CD4-positive, alpha-beta T cell treated with Interferon alpha-2 for 1 hour (primary cell): ENCODE measurements at regions not wholly inside any gene's neighbourhood (a gene's known extent, or its start where the extent isn't known, plus 50 kb on each side); places are given as distances from the start of the nearest gene placed in this dataset.
"Not testable (repeated sequence)": the region's sequence is repeated elsewhere in the genome, so short reads cannot be mapped to it uniquely, and the experiment has no call there.

Experiments
- DNase-seq, 2 donors: peaks; one replicate each; pipeline ENCODE4 v3.0.0-alpha.2; 2020 to 2022

DNA sequence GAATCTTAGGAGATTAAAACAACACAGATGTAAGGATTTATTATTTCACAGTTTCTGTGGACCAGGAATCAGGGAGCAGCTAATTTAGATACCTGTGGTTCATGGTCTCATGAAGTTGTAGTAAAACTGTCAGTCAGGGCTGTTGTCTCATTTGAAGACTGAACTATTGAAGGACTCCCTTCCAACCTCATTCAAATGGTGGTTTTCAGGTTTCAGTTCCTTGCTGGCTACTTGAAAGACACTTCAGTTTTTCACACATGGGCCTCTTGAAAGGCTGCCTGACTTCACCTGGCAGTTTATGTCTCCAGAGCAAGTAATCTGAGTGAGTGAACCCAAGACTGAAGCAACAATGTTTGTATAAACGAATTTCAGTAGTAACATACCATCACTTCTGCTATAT lies 915.9 kb downstream of the PLA2G4A start:
- DNase-seq: no peak

DNA sequence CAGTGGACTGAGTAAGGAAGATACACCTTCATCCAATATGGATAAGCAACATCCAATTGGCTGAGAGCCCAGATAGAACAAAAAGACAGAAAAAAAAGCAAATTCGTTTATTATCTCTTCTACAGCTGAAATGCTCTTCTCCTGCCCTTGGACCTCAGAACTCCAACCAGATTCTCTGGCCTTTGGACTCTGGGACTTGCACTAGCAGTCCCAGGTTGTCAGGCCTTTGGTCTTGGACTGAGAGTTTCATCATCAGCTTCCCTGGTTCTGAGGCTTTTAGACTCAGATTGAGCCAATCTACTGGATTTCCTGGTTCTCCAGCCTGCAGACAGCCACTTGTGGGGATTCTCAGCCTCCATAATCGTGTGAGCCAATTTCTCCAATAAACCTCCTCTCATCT lies 926.8 kb downstream of the PLA2G4A start:
- no peak for DNase-seq

DNA sequence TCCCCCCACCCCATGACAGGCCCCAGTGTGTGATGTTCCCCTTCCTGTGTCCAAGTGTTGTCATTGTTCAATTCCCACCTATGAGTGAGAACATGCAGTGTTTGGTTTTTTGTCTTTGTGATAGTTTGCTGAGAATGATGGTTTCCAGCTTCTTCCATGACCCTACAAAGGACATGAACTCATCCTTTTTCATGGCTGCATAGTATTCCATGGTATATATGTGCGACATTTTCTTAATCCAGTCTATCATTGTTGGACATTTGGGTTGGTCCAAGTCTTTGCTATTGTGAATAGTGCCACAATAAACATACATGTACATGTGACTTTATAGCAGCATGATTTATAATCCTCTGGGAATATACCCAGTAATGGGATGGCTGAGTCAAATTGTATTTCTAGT lies 927.9 kb downstream of the PLA2G4A start:
- DNase-seq: not testable (repeated sequence)

DNA sequence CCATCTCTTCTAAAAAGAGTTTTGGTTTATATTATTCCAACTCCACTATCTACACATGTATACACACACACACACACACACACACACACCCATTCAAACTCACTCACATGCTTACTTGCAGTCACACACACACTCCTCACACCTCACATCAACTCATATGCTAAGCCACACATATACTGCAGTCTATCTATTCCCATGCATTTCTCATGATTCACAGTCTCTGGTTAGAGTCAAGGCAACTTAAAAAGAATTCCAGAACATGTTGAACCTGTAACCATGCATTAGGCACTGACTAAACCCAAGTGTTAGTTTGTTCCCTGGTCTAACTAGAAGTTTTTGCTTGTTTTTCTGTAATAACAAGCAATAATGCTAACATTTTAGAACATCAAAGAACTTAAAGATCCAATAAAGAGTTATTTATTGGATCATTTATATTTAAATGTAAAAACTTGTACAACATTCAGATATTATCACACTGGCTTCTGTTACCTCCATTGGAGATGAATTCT lies 931.1 kb downstream of the PLA2G4A start:
- no peak for DNase-seq

DNA sequence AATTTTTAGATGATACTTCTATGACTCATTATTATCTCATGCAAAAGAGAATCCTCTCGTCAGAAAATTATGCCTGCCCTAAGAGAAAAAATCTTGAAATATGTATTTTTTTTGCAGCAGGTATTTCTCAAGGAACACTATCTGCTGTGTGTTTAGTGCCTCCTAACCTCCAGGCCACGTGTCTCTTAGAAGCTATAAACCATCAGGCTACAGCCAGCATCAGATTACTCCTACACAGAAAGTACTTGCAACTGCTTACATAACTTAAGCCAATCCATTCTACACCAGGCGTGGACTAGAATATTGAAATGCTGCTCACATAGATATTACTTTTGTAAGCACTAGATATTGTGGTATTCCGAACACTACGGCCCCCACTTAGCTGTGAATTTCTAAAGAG lies 933.4 kb downstream of the PLA2G4A start:
- no peak for DNase-seq

DNA sequence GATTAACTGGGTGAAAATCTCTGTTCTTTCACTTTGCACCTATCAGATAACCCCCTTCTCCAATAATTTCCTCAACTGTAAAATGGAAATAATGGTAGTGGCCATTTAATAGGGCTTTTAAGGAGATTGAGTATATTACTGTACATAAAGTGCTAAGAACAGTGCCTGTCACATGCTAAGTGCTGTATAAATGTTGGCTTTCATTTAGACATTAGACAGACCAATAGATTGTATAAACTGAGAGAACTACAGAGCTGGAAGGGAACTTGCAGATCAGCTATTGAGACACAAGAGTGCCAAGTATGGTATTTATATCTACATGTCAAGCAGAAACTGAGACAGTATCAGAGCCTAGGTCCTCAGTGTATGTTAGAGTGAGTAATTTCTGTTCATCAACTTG lies 934.7 kb downstream of the PLA2G4A start:
- DNase-seq: no peak

DNA sequence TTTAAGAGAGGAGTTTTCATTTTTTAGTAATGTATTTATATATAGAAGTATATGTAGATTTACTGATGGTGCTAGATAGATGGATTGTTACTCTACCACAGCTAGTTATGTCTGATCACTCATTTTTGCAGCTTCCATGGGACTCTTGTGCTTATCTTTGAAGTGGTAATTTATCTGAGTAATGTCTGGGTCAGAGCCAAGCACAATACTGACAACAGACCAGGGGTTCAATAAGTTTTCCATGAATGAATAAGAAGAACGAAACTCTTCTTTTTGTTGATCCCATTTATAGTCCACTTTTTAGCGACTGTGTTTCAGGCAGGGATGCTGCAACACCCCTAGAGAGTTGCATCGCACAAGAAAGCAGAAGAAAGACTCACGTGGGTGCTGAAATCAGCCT lies 935.2 kb downstream of the PLA2G4A start:
- DNase-seq: no peak

DNA sequence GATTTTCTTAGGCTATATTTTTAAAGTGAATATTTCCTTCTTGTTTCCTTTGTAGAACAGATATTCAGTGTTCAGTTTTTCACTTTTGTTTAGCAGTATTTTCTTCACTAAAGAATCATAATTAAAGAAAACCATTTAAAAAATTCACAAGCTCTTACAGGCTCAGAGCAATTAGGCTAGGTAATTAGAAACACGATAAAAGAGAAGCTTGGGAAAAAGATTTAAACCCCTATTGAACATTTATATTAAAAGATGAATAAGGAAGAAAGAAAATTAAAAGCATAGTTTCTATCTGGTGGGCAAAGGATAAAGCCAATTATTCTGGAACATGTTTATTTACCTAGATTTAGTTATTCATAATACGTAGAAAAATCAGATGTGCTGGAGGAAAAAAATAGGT lies 942.6 kb downstream of the PLA2G4A start:
- DNase-seq: no peak

DNA sequence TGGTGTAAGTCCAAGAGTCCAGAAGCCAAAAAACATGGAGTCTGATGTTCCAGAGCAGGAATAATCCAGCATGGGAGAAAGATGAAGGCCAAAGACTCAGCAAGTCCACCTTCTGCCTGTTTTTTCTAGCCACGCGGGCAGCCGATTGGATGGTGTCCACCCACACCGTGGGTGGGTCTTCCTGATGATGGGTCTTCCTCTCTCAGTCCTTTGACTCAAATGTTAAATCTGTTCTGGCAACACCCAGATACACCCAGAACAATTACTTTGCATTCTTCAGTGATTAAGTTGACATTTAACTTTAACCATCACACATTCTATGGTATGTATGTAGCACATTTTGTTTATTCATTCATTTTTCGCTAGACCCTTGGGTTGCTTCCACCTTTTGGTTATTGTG lies 944.4 kb downstream of the PLA2G4A start:
- no peak for DNase-seq

DNA sequence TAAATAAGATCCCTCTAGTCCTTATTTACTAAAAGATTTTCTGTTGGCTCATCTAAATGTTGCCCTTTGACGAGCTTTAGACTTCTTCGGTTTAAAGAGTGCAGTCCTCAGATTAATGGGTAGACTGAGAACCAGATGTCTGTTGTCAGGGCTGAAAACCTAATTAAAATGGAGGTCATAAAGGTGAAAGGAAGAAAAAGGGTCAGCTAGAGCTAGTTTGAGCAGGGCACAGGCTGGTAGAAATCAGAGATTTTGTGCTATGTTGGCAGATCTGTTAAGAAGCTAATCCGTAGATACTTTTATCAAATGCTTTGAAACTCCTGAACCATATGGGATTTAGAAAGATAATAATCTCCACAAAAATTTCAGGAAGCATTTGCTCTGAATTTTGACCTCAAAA lies 959.0 kb downstream of the PLA2G4A start:
- DNase-seq: no peak

DNA sequence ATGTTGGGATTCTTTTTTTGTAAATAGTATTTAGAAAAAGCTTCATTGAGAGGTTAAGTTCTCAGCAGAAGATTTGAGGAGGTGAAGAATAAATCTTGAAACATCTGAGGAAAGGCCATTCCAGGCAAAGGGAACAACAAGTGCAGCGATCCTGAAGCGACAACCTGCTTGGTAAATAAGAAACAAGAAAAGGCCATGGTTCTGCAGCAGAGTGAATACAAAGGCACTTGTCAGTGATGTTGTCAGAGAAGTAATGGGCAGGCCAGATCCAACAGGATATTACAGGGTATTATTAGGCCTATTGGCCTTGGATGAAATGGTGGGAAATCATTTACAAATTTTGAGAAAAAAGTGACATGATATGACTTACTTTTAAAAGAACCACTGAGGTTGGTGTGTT lies 960.0 kb downstream of the PLA2G4A start:
- no peak for DNase-seq

DNA sequence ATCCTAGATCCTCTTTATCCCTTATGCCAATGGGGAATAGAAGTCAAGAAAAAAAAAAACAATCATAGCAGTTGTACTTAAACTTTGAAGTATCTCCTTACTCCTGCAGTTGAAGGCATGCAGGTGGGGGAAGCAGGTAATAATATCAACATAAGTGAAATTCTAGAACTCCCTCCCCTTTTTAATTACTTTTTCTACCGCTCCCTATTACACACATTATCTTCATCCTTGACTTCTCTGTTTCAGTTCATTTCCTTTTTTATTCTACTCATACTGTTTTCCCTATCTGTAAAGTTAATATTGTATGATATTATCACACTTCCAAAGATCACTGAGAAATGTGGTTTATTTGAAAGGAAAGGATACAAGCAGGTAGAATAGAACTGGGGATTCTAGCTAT lies 962.0 kb downstream of the PLA2G4A start:
- no peak for DNase-seq

DNA sequence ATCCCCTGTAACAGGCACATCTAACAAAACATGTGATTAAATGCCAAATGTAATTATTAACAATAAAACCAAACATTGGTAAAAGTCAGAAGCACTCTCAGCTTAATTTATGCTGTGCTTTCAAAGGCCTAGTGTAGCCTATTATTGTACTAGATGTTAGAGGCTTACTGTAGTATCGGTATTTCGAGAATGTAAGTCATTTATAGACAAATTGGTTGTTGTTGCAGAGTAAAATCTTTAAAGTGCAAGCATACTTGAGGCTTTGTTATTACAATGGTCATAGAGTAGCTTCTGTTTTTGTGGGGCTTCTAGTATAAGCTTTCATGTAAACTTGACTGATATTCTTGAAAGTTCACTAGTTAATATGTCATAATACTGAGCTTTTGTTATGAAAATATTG lies 965.8 kb downstream of the PLA2G4A start:
- DNase-seq: no peak

DNA sequence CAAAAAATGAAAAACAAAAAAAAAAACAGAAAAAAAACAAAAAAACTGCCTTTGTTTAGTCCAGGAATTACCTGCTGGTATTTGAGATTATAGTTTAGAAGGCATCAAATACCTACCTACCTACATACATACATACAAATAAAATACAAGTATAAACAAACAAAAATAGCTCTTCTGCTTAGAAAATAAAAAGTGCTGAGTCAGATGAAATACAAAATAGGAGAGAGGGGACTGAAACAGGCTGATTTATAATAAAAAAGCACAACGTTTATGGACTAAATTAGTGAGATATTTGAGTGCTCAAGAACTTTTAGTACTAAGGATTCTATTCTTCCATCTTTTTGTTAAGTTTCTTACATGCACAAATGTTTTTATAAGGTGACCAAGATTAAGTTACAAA lies 980.8 kb downstream of the PLA2G4A start:
- no peak for DNase-seq

DNA sequence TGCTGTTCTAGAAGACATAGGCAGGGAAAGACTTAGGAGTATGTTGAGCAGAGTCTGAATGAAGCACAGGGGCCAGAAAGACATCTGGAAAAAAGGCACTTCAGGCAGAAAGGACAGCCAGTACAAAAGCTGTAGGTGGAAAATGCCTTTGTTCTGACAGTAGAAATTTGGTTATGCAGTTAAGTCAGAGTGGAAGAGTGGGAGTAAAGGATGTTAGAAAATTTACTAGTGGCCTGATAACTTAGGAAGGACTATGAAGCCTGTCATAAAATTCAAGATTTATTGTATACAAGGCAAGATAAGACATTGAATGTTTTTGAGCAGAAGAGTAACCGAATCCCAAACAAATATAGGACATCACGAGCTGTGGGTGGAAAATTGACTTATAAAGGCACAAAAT lies 987.9 kb downstream of the PLA2G4A start:
- DNase-seq: no peak

DNA sequence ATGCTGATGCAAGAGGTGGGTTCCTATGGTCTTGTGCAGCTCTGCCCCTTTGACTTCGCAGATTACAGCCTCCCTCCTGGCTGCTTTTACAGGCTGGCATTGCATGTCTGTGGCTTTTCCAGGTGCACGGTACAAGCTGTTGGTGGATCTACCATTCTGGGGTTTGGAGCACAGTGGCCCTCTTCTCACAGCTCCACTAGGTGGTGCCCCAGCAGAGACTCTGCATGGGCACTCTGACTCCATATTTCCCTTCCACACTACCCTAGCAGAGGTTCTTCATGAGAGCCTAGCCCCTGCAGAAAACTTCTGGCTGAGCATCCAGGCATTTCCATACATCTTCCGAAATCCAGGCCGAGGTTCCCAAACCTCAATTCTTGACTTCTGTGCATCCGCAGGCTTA lies 989.0 kb downstream of the PLA2G4A start:
- DNase-seq: no peak

DNA sequence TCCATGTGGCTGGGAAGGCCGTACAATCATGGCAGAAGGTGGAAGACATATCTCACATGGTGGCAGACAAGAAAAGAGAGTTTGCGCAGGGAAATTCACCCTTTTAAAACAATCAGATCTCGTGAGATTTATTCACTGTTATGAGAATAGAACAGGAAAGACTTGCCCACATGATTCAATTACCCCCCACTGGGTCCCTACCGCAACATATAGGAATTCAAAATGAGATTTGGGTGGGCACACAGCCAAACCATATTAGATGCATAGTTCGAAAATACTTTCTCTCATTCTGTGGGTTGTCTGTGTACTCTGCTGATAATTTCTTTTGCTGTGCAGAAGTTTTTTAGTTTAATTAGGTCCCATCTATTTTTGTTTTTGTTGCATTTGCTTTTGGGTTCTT lies 990.3 kb downstream of the PLA2G4A start:
- DNase-seq: no peak

DNA sequence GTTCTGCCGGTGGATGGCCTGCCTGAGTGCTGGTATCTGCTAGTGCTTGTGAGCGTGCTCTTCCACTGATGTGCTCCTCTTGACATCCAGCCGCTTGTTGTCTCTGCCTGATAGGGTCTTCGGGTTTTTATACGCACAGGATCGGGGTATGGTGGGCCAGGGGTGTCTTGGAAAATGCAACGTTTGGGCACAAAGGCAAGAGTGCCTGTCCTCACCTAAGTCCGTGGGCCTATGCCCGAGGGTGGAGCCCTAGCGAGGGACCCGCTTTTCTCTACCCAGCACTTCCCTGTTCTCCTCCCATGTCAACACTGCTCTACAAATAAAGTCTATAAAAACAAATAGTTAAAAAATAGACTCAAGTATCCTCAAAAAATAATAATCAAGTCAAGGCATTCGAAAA lies 1007.8 kb downstream of the PLA2G4A start:
- DNase-seq: no peak

DNA sequence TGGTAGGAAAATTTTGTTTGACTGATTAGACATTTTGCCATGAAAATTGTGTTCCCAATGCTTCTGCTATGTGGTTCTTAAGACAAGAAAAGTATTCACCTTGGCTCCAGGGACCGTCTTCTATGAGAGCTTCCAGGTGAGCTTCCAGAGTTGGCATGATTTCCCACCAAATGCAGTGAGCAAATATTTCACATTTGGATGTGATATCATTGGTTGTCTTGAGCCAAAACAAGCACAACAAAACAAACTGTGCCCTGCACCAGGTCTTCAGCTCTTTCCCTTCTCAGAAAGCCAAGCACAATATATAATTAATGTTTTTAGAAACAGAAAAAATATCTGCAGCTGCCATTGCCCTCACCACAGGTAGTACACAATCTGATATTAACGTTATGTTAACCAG lies 1009.0 kb downstream of the PLA2G4A start:
- no peak for DNase-seq

DNA sequence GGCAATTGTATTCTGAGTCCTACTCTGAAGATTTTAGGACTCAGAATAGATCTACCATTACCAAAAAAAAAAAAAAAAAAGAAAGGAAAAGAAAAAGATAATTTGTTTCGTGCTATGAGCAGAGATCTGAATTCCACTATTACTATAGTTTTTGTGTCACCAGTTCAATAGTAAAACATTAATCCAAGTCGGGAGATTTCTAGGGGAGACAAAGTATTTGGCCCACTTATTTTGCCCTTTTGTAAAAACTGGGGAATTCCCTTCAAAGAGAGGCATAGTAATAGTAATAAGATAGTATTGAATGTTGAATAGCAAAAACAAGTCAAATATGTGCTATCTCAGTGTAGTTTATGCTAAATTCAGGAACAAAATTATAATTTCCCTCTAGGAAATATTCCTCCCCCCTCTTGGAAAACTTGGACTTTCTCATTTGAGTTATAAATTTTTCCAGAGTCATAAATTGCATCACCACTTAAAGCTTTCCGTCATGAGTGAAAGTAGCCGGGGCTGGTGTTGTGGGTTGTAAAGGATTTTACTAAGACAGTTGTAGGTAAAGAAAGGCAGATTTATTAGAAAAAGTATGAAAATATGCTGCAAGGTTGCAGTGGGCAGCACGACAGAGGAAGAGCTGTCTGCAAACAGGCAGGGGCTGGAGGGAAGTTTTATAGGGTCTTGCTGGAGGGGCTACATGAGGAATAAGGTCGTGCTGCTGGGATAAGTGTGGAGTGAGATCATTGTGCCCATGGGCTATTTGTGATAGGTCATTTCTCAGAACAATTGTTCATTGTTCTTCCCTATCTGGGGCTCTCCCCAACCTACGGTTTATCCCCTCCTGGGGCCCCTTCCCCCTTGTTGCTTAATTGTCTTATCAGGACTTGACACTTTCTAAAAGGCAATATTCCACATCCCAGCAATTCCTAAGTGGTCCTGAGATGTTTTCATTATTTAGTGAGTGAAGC lies 1009.9 kb downstream of the PLA2G4A start:
- no peak for DNase-seq

DNA sequence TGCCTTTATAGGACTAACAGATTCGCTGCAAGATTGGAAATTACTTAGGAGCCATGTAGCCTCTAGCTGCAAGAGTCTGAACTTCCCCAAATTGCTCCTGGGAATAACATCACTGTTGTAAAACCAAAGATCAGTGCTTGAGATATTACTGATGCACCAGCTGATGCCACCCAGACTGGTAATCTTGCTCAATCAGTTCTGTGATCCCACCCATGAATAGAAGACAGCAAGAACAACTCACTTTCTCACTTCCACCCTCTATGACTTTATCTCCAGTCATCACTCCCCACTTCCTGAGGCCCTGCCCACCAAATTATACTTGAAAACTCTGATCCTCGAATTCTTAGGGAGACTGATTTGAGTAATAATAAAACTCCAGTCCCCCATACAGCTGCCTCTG lies 1011.1 kb downstream of the PLA2G4A start:
- DNase-seq: no peak

DNA sequence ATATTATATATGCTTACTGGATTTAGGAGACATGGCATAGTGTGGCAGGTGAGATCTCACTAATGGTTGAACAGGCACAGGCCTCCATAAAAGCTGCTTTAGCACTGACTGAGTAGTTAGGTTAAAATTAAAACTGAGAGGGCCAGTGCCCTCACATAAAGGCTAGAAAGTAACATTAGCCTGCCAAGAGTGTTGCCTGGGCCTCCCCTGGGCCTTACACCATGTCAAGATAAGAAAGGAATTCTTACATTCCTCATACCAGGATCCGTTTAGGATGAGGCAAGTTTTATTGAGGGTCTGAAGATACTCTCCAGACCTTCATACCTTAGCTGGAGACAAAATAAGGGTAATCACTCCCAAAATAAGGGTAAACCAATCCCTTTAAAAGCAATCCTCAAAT lies 1011.8 kb downstream of the PLA2G4A start:
- no peak for DNase-seq

DNA sequence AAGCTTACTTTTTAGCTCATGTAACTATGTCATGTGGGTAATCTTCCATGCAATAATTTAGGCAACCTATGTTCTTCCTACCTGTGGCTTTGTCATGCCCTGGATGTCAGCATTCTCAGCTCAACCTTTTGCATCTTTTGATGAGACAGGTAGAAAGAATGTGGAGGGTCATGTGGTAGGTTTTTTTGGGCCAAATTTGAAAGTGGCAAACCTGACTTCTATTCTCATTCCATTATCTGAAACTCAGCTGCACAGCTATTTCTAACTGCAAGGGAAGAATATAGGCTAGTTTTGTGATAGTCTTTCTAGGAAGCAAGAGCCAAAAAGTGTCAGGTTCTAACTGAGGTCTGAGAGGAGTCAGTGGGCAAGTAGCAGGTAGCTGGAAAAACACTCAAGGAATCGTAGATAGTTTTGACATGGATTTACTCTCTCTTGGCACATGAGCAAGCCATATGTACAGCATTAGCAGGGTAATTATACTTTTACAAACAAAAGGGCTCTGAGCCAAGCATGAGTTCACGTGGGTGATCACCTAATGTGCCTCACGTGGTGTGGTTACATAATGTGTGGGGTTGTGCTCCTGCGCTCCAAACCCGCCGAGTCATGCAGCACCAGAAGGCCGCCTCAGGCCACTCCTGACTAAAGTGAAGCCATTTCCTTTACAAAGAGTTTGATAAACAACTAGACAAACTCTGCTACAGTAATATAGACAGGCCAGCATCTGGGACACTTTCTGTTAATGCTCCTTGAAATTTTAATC lies 1013.8 kb downstream of the PLA2G4A start:
- no peak for DNase-seq

DNA sequence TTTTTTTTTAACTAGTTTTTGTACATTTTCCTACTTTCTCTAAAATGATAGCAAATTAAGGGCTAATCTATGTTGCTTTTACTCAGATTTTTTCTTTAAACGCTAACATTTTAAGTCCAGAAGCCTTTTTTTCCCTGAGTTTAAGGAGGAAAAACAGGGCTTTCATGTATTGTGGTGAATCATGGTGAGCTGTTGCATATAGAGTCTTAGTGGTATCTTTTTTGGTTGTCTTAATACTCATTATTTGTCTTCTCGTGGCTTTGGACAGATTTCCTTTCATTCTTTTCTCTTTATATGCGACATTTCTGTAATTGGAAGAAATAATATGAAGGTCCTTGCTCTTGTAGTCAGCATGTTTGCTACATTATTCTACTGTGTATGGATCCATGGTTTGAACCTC lies 1015.6 kb downstream of the PLA2G4A start:
- no peak for DNase-seq
